GM12873 (cell line): ENCODE measurements at regions not wholly inside any gene's neighbourhood (a gene's known extent, or its start where the extent isn't known, plus 50 kb on each side); places are given as distances from the start of the nearest gene placed in this dataset.

ENCODE experiments used
- TF ChIP-seq, protein P1 (sequence below): IDR thresholded peaks from 2 replicates; pipeline ENCODE4 v1.5.1; 2012; ENCODE audit warnings: low read depth, mild to moderate bottlenecking, moderate library complexity, low read length, control low read depth; ENCODE audit not compliant: insufficient read depth; ENCODE audit errors: missing control alignments

DNA sequence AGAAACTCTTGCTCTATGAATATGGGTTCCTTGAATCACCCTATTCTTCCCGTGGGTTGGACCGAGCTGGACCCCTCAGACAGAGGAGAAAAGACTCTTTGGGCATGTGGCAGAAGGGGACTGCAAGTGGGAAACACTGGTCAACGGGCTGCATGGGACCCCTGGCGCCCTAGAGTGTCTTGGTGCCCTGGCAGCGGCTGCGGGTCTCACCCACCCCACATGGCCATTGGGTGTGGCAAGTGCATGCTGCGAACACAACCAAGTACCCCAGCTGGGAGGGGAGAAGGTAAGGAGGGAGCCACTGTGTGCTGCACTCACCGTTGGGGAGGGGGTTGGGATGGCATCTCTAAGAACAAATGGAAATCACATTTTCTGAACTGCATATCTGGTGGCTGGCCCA lies 438.8 kb upstream of the EYS start:
- TF ChIP-seq, protein P1, sequence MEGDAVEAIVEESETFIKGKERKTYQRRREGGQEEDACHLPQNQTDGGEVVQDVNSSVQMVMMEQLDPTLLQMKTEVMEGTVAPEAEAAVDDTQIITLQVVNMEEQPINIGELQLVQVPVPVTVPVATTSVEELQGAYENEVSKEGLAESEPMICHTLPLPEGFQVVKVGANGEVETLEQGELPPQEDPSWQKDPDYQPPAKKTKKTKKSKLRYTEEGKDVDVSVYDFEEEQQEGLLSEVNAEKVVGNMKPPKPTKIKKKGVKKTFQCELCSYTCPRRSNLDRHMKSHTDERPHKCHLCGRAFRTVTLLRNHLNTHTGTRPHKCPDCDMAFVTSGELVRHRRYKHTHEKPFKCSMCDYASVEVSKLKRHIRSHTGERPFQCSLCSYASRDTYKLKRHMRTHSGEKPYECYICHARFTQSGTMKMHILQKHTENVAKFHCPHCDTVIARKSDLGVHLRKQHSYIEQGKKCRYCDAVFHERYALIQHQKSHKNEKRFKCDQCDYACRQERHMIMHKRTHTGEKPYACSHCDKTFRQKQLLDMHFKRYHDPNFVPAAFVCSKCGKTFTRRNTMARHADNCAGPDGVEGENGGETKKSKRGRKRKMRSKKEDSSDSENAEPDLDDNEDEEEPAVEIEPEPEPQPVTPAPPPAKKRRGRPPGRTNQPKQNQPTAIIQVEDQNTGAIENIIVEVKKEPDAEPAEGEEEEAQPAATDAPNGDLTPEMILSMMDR = no peak

DNA sequence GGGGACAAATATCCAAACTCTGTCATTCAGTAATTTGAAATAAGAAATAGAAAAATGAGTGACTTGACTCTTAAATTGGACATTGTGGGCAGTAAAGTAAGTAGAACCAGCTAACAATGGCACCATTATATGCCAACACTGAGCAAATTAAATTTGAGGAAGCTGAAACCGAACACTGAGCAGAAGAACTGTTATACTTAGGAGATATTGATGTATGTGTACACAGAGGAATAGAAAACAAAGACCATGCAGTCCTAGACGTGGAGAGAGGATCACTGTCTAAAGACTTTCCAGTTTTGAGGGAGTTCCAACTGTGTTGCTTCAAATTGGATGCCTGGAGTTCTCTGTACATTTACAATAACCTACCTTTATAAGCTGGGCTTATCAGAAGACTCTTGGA lies 427.0 kb upstream of the EYS start:
- TF ChIP-seq, protein P1 = no peak

DNA sequence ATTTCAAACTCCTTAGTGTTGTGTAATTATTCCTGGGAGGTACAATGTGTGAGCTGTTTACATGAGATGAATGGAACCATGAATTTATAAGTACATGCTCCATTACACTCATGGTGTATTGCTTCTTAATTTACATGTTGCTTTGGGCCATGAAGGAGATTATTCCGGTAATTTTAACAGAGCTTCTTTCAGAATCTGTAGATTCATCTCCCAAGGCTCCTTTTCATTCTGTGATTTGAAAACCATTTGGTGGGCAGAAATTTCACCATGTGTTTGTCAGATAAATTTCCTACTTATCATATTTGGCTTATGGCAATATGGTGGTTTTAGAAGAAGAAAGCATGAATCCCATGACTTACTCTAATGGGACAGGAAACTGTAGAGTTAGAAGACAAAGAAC lies 421.6 kb upstream of the EYS start:
- TF ChIP-seq, protein P1 = no peak

DNA sequence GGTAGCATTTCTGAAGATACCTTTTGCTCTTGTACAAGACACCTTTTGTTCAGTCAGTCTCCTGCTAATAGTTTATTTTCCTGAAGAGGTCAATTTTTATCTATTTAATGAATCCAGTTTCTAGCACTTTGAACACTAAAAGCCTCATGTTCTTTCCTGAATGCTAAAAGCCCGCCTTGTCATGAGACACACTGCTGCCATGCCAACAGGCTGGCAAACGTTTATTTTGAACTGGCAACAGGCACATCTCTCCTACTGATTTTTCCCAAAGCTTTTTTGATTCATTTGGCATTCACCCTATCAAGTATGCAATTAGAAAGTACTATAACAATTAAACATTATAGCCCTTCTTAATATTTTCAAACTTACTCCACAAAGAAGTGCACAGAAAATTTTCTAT lies 421.2 kb upstream of the EYS start:
- TF ChIP-seq, protein P1 = no peak

DNA sequence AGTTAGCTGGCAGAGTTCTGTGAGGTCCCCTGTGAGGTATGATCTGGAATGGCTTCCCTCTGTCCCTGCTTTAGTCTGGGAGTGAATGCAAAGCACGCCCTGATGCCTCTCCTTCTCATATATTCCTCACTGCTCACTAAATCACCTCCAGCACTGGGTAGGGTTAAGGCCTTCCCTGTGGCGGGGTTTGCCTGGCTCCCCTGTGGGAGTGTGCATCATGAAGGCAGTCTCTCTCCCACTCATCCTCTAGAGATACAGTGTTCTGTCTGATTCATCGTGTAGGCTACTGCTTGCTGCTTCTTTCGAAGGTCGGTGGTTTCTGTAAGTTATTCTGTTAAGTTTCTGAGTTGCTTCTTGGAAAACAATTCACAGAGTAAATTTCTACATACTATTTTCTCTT lies 420.0 kb upstream of the EYS start:
- TF ChIP-seq, protein P1 = no peak

DNA sequence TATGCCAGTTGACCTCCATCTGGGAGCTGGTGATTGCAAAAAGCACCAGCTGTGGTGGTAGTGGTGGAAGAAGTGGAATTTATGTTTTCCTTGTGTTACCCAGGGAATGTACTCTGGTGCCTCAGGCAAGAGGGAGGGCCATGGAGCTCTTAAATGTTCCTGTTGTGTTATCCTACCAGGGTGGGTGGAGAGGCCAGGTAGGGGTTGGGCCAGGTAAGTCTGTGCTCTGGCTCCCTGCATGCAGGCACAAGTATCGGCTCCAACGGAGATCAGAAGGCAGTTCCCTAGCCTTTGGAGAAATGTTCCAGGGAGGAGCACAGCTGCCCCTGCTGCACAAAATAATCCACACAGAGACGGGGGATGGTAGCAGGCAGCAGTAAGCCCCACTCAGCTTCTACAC lies 419.3 kb upstream of the EYS start:
- TF ChIP-seq, protein P1 = no peak

DNA sequence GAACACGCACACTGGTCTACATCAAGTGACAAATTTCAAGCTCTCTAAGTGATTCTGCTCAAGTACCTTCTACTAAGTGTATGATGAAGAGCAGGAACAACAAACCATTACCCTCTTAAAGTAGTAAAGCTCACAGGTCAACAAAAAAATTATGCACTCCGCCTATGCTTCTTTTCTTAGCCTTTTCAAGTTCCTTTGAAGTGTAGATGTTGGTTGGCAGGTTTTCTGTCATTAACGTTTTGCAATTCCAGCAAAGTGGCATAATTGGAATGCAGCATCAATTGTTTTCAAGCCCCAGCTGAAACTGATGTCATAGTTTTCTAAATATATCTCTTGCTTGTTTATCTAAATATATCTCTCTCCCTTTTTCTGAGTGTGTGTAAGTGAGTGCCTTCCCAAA lies 396.9 kb upstream of the EYS start:
- TF ChIP-seq, protein P1 = no peak

DNA sequence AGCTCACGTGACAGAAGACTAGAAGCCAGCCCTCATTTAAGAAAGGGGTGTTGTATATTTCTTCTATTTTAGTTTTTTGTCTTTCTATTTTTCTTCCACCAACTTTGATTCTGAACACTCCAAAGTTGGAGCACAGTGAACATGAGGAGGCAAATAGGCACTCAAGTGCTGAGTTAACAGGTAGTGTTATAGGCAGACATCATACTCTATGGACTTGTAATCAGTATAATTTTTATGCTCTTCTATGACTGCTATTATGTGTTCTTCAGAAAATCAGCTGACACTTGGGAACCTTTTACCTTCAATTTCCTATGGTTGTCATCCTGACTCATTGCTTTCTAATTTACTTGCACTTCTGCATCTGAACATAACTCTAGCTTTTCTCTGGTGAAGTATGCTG lies 396.3 kb upstream of the EYS start:
- TF ChIP-seq, protein P1 = no peak
